DOHH2 (cell line): ENCODE measurements at regions not wholly inside any gene's neighbourhood (a gene's known extent, or its start where the extent isn't known, plus 50 kb on each side); places are given as distances from the start of the nearest gene placed in this dataset.

Experiments used
- CTCF ChIP-seq: fragments of 200-600 bp; sonication (generic); IDR thresholded peaks from one replicate; pipeline ENCODE4 v1.5.1; 2014; ENCODE audit warnings: antibody characterized with exemption, mild to moderate bottlenecking, low read depth, low read length; ENCODE audit not compliant: poor library complexity, severe bottlenecking
- EZH2phosphoT487 ChIP-seq: fragments of 200-600 bp; sonication (generic); IDR thresholded peaks from 2 replicates; pipeline ENCODE4 v1.6.1; 2017; ENCODE audit warnings: borderline replicate concordance, mild to moderate bottlenecking, antibody characterized with exemption, low read length, moderate library complexity, mixed read lengths

GRCh38 chr4:170868170-170868569, 778.4 kb upstream of the AADAT start:
- TF ChIP-seq CTCF: no peak
- TF ChIP-seq EZH2phosphoT487: no peak
